GM18505 (cell line): ENCODE measurements at regions not wholly inside any gene's neighbourhood (a gene's known extent, or its start where the extent isn't known, plus 50 kb on each side); places are given as distances from the start of the nearest gene placed in this dataset.
"Not testable (repeated sequence)": the region's sequence is repeated elsewhere in the genome, so short reads cannot be mapped to it uniquely, and the experiment has no call there.

Source experiments
- ATAC-seq: cut with Tn5 transposase; IDR thresholded peaks from one replicate; pipeline ENCODE4 v1.9.1; 2021; ENCODE audit not compliant: unreplicated experiment
- POLR2A ChIP-seq: IDR thresholded peaks from 4 replicates; pipeline ENCODE4 v1.6.1; 2011; ENCODE audit warnings: borderline replicate concordance; ENCODE audit not compliant: insufficient read depth, insufficient read length; ENCODE audit errors: extremely low read depth

- no peak for TF ChIP-seq POLR2A
- ATAC-seq: no peak
These were observed 368.0 kb upstream of the AGA start for GRCh38 chr4:177810220-177810619.

GRCh38 chr4:177818392-177818791, 376.2 kb upstream of the AGA start:
- not testable (repeated sequence) for ATAC-seq

GRCh38 chr4:177826973-177827372, 384.7 kb upstream of the AGA start:
- ATAC-seq: no peak
- no peak for TF ChIP-seq POLR2A

GRCh38 chr4:177841258-177841657, 399.0 kb upstream of the AGA start:
- no peak for TF ChIP-seq POLR2A
- ATAC-seq: no peak

GRCh38 chr4:177853229-177853628, 411.0 kb upstream of the AGA start:
- no peak for ATAC-seq
- TF ChIP-seq POLR2A: no peak

- ATAC-seq: no peak
- TF ChIP-seq POLR2A: no peak
These were observed 413.4 kb upstream of the AGA start for GRCh38 chr4:177855507-177856197.

GRCh38 chr4:177860171-177860570, 417.9 kb upstream of the AGA start:
- no peak for TF ChIP-seq POLR2A
- no peak for ATAC-seq

- no peak for ATAC-seq
These were observed 419.4 kb upstream of the AGA start for GRCh38 chr4:177861551-177862094.

GRCh38 chr4:177862541-177863176, 420.4 kb upstream of the AGA start:
- TF ChIP-seq POLR2A: no peak
- ATAC-seq: no peak

More at GRCh38 chr4:177861551-177862094, 419.4 kb upstream of the AGA start:
- no peak for TF ChIP-seq POLR2A

- ATAC-seq: no peak
- TF ChIP-seq POLR2A: no peak
These were observed 437.6 kb upstream of the AGA start for GRCh38 chr4:177879851-177880250.

- ATAC-seq: no peak
- TF ChIP-seq POLR2A: no peak
These were observed 452.9 kb upstream of the AGA start for GRCh38 chr4:177895136-177895535.

- TF ChIP-seq POLR2A: no peak
- ATAC-seq: no peak
These were observed 459.5 kb upstream of the AGA start for GRCh38 chr4:177901786-177902185.

GRCh38 chr4:177902386-177902785, 460.1 kb upstream of the AGA start:
- no peak for TF ChIP-seq POLR2A
- no peak for ATAC-seq

GRCh38 chr4:177907736-177908424, 465.6 kb upstream of the AGA start:
- TF ChIP-seq POLR2A: no peak
- ATAC-seq: no peak
